RKO (cell line): ENCODE measurements at regions not wholly inside any gene's neighbourhood (a gene's known extent, or its start where the extent isn't known, plus 50 kb on each side); places are given as distances from the start of the nearest gene placed in this dataset.
"Not testable (repeated sequence)": the region's sequence is repeated elsewhere in the genome, so short reads cannot be mapped to it uniquely, and the experiment has no call there.

Experiments used
- DNase-seq: peaks from one replicate; pipeline ENCODE4 v3.0.0-alpha.2; 2016; ENCODE audit warnings: low spot score

GRCh38 chr16:75837264-75837663 lies 111.0 kb upstream of the CPHXL start:
- DNase-seq = no peak

GRCh38 chr16:75837681-75838080 lies 111.4 kb upstream of the CPHXL start:
- DNase-seq = no peak

DNA sequence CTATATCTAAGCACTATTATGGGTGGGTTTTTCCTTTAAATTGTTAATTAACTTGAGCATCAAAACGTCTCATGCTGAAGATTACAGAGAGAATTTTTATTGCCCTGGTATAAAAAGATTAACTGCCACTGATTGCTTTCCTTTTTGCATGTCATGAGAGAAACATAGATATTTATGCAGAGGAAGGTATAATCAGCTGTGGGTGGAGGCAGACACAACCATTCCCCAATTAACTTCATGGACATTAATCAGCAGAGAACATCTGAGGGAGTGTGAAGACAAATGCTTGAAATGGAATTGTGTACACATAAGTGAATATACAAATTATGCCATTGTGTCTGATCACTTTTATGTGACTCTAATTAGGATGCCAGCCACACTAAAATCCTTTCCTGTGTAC lies 115.2 kb upstream of the CPHXL start:
- no peak for DNase-seq

- DNase-seq = no peak
Measured at GRCh38 chr16:75847172-75847571, 120.9 kb upstream of the CPHXL start.

- no peak for DNase-seq
Measured at GRCh38 chr16:75854152-75854551, 127.9 kb upstream of the CPHXL start.

GRCh38 chr16:75860326-75861053 lies 134.2 kb upstream of the CPHXL start:
- no peak for DNase-seq

DNA sequence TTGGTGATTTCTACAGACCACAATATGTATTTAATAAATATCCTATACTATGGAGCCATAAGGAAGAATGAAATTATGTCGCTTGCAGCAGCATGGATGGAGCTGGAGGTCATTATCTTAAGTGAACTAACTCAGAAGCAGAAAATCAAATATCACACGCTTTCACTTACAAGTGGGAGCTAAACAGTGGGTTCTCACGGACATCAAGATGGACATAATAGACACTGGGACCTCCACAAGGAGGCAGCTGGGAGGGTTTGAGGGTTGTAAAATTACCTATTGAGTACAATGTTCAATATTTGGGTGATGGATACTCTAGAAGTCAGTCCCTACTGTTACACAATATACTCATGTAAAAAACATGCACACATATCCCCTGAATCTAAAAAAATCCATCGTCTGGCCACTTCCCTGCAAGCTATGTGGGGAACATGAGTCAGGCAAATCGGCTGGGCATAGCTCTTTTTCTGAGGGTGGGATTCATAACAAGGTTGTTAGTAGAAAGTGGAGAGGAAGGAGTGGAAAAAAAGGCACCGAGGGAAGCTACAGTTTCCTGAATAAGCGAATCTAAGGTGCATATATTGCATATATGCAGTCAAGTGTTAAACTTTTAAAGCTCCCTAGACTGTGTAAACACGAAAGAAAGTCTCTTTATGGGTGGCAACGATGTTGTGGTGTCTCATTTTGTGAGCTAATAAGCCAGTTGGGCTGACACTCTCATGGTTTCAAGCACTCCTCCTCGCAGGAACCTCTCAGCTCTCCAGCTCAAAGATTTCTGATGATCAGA lies 135.2 kb upstream of the CPHXL start:
- DNase-seq = no peak

DNA sequence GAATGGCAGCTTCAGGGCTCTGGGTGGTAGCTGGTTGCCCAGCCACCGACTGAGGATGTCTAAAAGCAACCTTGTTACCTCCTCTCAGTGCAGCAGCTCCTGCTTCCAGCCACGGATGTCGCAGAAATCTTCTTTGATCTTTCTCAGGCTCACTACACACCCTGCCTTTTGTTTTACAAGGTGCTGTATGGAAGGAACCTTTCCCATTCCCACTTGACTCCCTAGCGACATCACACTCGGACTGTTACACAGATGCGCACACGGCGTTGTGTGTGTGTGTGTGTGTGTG lies 135.8 kb upstream of the CPHXL start:
- DNase-seq = no peak

DNA sequence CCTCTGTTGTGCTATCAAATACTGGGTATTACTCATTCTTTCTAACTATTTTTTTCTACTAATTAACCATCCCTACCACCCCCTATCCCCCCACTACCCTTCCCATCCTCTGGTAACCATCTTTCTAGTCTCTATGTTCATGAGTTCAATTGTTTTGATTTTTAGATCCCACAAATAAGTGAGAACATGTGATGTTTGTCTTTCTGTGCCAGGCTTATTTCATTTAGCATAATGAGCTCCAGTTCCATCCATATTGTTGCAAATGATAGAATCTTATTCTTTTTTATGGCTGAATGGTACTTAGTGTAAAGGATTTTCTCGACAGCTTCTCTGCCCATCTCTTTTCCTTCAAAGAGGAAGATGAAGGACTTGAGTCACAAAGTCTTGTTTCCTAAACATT lies 138.0 kb upstream of the CPHXL start:
- no peak for DNase-seq

GRCh38 chr16:75865736-75866135 lies 139.4 kb upstream of the CPHXL start:
- DNase-seq = no peak

DNA sequence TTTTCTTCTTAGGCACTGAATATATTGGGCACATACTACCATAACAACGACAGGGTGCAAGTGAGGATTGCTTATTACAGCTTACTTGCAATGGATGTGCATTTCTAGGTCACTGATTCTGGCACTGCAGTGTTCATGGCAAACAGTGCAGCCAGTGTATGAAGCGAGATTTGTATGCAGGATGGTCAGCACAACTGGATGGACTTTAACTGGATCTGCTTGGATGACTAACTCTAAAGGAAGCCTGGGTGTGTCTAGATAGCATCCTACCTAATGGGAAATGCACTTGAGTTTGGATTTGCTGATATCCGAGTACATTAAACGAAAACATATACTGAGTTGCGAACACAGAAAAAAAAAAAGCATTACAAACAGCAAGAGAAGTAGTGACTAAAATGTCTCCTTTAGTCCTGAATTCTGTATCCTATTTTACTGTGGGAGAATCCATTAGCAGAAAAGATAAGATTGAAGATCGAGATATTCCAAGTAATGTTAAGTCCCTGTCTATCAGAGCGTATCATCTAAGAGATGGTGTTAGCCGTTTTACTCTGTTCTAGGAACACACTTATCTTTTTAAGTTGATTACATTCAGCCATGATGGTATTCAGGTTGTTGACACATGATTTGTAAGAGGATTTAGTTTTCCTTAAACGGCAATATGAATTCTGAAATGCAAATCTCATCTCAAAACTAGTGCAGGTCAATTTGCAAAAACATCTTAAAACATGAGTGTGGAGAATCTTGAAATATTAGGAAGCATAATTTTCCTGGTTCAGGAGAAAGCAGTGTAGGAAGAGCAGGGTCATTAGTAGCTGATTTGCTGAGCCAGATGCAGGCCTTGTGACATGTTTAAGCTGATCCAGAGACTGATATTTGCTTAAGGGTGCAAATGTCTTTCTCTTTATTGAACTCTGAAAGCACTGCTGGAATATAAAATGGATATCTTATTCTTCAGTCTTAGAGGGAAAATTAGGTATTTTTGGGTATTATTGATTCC lies 142.6 kb upstream of the CPHXL start:
- no peak for DNase-seq

DNA sequence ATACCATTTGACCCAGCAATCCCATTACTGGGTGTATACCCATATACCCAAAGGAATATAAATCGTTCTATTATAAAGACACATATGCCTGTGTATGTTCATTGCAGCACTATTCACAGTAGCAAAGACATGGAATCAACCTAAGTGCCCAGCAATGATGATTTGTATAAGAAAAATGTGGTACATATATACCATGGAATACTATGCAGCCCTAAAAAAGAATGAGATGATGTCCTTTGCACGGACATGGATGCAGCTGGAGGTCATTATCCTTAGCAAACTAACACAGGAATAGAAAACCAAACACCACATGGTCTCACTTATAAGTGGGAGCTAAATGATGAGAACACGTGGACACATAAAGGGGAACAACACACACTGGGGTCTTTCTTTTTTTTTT lies 155.0 kb upstream of the CPHXL start:
- DNase-seq = not testable (repeated sequence)

DNA sequence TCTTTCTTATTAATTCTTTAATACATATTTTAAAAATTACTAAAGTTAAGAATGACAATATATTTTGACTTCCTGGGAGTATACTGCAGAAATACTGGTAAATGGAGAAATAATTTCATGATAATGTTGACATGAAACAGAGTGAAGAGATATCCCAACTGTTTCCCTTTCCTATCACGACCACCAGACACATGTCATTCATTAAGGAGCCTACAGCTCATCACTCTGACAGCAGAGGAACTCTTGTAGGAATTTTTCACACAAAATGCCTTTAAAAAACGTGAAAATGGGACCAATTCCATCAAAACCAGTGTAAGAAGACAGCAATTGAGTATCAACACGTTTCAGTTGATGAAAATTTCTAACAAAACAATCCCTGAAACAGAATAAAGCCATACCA lies 172.9 kb upstream of the CPHXL start:
- no peak for DNase-seq

DNA sequence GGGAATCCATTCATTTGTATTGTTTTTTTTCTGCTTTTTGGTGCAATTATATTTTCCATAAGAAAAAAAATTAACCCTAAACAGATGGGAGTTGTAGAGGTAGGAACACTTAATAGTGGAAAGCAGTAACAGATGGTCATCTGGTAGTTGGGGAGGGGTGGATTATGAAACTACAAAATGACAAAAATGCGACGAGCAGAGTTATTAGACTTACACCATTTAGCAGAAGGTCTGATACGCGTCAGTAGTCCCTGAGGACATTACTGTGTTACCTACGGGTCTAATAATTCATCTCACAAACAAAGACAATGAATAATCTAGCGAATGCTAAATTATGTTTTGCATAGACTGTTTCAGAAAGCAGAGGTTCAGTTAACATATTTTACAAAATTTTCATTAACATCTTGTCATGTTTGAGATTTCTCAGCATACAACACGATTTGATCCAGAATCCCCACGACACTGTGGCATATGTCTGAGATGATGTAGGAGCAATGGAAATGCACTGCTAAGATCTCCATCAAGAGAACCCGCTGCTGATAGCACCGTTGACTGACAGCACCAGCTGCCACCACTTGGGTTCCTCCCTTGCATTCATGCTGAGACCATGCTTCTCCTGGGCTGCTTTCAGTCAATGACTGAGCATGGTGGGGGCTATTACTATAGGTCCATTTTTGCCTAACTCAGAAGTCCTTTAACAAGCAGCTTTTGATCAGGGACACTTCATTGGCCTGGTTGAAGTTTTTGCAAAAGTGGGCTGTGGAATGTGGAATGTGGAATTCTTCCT lies 182.2 kb upstream of the CPHXL start:
- DNase-seq = no peak

DNA sequence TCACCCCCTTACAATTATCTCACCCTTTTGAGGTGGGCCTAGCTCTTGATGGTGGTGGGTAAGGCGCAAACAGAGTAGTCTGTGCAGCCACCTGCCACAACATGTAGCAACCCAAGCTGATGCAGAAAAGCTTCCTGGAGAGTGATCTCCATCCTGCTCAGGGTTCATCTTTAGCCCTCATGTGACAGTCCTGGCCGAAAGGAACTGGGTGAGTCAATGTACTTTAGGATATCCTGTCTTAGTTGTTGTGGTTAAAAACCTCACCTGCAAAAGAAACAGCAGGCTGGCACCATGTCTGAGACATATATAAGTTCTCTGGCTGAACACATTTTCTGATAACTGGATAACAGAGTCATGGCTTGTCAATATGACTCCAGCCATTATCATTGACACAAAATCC lies 183.5 kb upstream of the CPHXL start:
- no peak for DNase-seq

DNA sequence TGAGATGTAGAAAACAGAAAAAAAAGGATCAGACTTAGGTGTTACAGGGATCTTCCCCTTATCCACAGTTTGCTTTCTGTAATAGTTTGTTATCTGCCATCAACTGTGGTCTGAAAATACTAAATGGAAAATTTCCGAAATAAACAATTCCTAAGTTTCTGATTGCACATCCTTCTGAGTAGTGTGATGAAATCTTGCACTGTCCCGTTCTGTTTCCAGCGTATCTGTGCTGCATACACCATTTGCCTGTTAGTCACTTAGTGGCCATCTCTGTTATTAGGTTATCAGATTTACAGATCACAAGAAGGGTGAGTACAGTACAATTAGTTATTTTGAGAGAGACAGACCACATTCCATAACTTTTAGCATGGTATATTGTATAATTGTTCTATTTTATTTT lies 185.6 kb upstream of the CPHXL start:
- no peak for DNase-seq

GRCh38 chr16:75913958-75914357 lies 187.7 kb upstream of the CPHXL start:
- no peak for DNase-seq

DNA sequence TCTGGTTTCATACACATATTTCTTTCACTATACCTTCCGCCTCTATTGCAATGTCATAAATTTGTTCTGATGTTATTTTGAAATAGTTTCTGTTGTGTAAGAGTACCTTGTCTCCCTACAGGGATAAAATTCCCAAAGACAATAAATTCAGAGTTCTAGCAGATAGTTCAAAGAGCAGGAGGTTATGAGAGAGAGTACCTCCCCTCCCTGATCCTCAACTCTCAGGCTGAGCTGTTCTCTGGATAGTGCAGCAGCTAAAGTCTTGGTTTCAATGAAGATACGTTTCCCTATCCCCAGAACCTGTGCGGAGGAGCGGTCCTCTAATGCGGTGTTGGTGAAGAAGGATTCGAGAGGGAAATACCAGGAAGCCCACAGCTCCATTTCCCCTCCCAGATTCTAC lies 190.2 kb upstream of the CPHXL start:
- no peak for DNase-seq

- DNase-seq = no peak
Measured at GRCh38 chr16:75918109-75918508, 191.8 kb upstream of the CPHXL start.

DNA sequence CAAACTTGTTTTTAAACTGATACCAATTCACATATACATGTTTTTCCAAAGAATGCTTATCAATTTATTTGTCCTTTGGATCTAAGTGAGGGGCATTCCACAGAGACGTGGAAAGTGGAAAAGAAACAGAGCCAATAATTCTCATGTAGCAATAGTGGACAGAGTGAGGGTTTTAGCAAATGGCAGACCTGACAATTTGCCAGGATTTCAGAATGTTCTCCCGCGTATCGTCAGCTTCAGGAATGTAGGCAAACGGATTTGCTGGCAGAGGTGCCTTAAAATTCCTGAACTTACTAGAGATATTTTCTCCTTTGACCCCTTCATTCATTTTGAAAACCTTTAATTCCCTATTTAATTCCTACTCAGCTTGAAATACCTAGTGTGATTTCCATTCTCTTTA lies 193.4 kb upstream of the CPHXL start:
- no peak for DNase-seq

- DNase-seq = no peak
Measured at GRCh38 chr16:75921281-75921680, 195.0 kb upstream of the CPHXL start.

DNA sequence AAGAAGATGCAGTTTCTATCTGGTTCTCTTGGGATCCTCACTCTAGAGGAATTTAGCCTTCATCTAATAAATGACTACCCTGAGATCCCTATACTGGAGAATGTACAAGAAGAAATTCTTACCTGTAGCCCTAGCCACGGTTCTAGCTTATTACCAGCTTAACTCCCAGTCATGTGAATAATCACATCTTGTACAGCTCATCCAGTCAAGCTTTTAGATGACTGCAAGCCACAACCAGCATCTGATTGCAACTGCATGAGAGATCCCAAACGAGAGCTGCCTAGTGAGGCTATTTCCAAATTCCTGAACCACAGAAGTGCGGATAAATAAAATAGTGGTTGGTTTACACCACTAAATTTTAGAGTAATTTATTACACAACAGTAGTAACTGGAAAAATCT lies 196.0 kb upstream of the CPHXL start:
- no peak for DNase-seq
